Upper lobe of left lung (tissue), 6 donors: ENCODE measurements at regions not wholly inside any gene's neighbourhood (a gene's known extent, or its start where the extent isn't known, plus 50 kb on each side); places are given as distances from the start of the nearest gene placed in this dataset.

Experiments
- ATAC-seq, 2 donors: fragments of 200-7000 bp; cut with Tn5 transposase; one replicate each; pipeline ENCODE4 v1.9.1; 2022; ENCODE audit warnings: mild to moderate bottlenecking in 2 of 2, moderate library complexity in 2 of 2; ENCODE audit not compliant: low FRiP score in 2 of 2
- DNase-seq, 2 donors: peaks; one replicate each; pipeline ENCODE4 v3.0.0-alpha.2; 2019 to 2020
- H3K27ac ChIP-seq, 4 donors: fragments of 200-600 bp; sonication (generic); one replicate each; pipeline ENCODE4 v1.5.1; 2016 to 2019
- H3K27me3 ChIP-seq, 4 donors: fragments of 200-600 bp; sonication (generic); one replicate each; pipeline ENCODE4 v1.5.1; 2017 to 2019
- H3K36me3 ChIP-seq, 4 donors: fragments of 200-600 bp; sonication (generic); one replicate each; pipeline ENCODE4 v1.5.1; 2016 to 2019
- H3K4me1 ChIP-seq, 4 donors: fragments of 200-600 bp; sonication (generic); one replicate each; pipeline ENCODE4 v1.5.1; 2018 to 2019
- H3K4me3 ChIP-seq, 4 donors: fragments of 200-600 bp; sonication (generic); one replicate each; pipeline ENCODE4 v1.5.1; 2017 to 2019; ENCODE audit warnings: mild to moderate bottlenecking in 2 of 4, moderate library complexity in 1 of 4
- H3K9me3 ChIP-seq, 4 donors: fragments of 200-600 bp; sonication (generic); one replicate each; pipeline ENCODE4 v1.5.1; 2018 to 2019
- CTCF ChIP-seq, 6 experiments: fragments of 450-650 bp in 4 of 6; fragments of 200-600 bp in 2 of 6; sonication (generic) in 2 of 6; IDR thresholded peaks; one replicate each; pipeline ENCODE4 v1.5.1; 2016 to 2019; ENCODE audit warnings: antibody characterized with exemption in 6 of 6
- EP300 ChIP-seq, 4 donors: sonication (generic); formaldehyde crosslinking; IDR thresholded peaks; one replicate each; pipeline ENCODE4 v1.5.1; 2017; ENCODE audit warnings: antibody characterized with exemption in 4 of 4, control low read depth in 2 of 4
- POLR2A ChIP-seq, 4 donors: fragments of 450-650 bp; IDR thresholded peaks; one replicate each; pipeline ENCODE4 v1.5.1; 2016 to 2017; ENCODE audit warnings: antibody characterized with exemption in 4 of 4, mild to moderate bottlenecking in 2 of 4
- POLR2AphosphoS5 ChIP-seq, 2 donors: sonication (generic); formaldehyde crosslinking; IDR thresholded peaks; one replicate each; pipeline ENCODE4 v1.5.1; 2017; ENCODE audit warnings: antibody characterized with exemption in 2 of 2
- WGBS, 2 donors: methylation state at CpG; one replicate each; pipeline ENCODE4 v1.1.5; 2017 to 2018; 5-methylcytosine and 5-hydroxymethylcytosine counted together
- donor health status: DM: no; HTN: no; CAD: no; lungs with moderate emphysema.
- donor health status: DM: no; HTN: yes; CAD: no; lungs with severe emphysema.

- ATAC-seq (no peak), DNase-seq (no peak)
- TF ChIP-seq EP300 (IDR thresholded peaks at IDR 0.05) (no peak), CTCF (IDR thresholded peaks at IDR 0.05) (no peak), POLR2A (IDR thresholded peaks at IDR 0.05) (no peak), POLR2AphosphoS5 (IDR thresholded peaks at IDR 0.05) (no peak)
- Histone ChIP-seq H3K27ac (no peak overlapping the region), H3K9me3 (no peaks in the 10 kb centered on the region), H3K4me3 (no peak overlapping the region), H3K36me3 (no peaks in the 10 kb centered on the region), H3K4me1 (peaks cover 0 to 10% (median 0%) of the 10 kb centered on the region in 4 donors), H3K27me3 (no peaks in the 10 kb centered on the region)
- 60 to 68% methylated on average over 7 of the region's 7 CpGs for WGBS, 2 donors
Observed at GRCh38 chr17:72562615-72563188, 441.9 kb downstream of the SOX9 start.

GRCh38 chr17:72563952-72564351 lies 443.1 kb downstream of the SOX9 start:
- Histone ChIP-seq H3K9me3 (no peaks in the 10 kb centered on the region), H3K27ac (no peak overlapping the region), H3K36me3 (no peaks in the 10 kb centered on the region), H3K4me3 (no peak overlapping the region), H3K27me3 (no peaks in the 10 kb centered on the region), H3K4me1 (peaks cover 0 to 10% (median under 1%) of the 10 kb centered on the region in 4 donors)
- DNase-seq: no peak
- 83 to 90% methylated on average over 7 of the region's 7 CpGs for WGBS, 2 donors
- ATAC-seq: no peak
- TF ChIP-seq POLR2A (IDR thresholded peaks at IDR 0.05): no peak

- DNase-seq (no peak), ATAC-seq (no peak)
- WGBS, 2 donors: 95 to 98% methylated on average over 5 of the region's 5 CpGs
- Histone ChIP-seq H3K4me3 (no peak overlapping the region), H3K9me3 (no peaks in the 10 kb centered on the region), H3K36me3 (no peaks in the 10 kb centered on the region), H3K27me3 (no peaks in the 10 kb centered on the region), H3K27ac (no peak overlapping the region), H3K4me1 (peaks cover 0 to 15% (median 3%) of the 10 kb centered on the region in 4 donors)
- TF ChIP-seq EP300 (IDR thresholded peaks at IDR 0.05): no peak
- no peak for TF ChIP-seq CTCF (IDR thresholded peaks at IDR 0.05)
- no peak for TF ChIP-seq POLR2A (IDR thresholded peaks at IDR 0.05)
- TF ChIP-seq POLR2AphosphoS5 (IDR thresholded peaks at IDR 0.05): no peak
Observed at GRCh38 chr17:72565006-72565405, 444.2 kb downstream of the SOX9 start.

- Histone ChIP-seq H3K4me1 (peaks cover 0 to 10% (median 3%) of the 10 kb centered on the region in 4 donors), H3K9me3 (no peaks in the 10 kb centered on the region), H3K36me3 (no peaks in the 10 kb centered on the region), H3K27me3 (no peaks in the 10 kb centered on the region), H3K27ac (no peak overlapping the region), H3K4me3 (no peak overlapping the region)
- TF ChIP-seq EP300 (IDR thresholded peaks at IDR 0.05): no peak
- TF ChIP-seq POLR2A (IDR thresholded peaks at IDR 0.05): no peak
- TF ChIP-seq POLR2AphosphoS5 (IDR thresholded peaks at IDR 0.05): no peak
- TF ChIP-seq CTCF (IDR thresholded peaks at IDR 0.05): no peak
- no peak for DNase-seq
- ATAC-seq: no peak
- 71 to 80% methylated on average over 7 of the region's 7 CpGs for WGBS, 2 donors
Observed at GRCh38 chr17:72565758-72566157, 444.9 kb downstream of the SOX9 start.

GRCh38 chr17:72566671-72567484 lies 446.1 kb downstream of the SOX9 start:
- 73 to 78% methylated on average over 8 of the region's 8 CpGs for WGBS, 2 donors
- Histone ChIP-seq H3K27me3 (no peaks in the 10 kb centered on the region), H3K4me1 (peaks cover 0 to 7% (median 3%) of the 10 kb centered on the region in 4 donors), H3K27ac (no peak overlapping the region), H3K4me3 (no peak overlapping the region), H3K36me3 (no peaks in the 10 kb centered on the region), H3K9me3 (no peaks in the 10 kb centered on the region)
- ATAC-seq: no peak
- no peak for DNase-seq
- TF ChIP-seq POLR2A (IDR thresholded peaks at IDR 0.05) (no peak), EP300 (IDR thresholded peaks at IDR 0.05) (no peak), POLR2AphosphoS5 (IDR thresholded peaks at IDR 0.05) (no peak), CTCF (IDR thresholded peaks at IDR 0.05) (no peak)
